Ishikawa (cell line): ENCODE measurements at regions not wholly inside any gene's neighbourhood (a gene's known extent, or its start where the extent isn't known, plus 50 kb on each side); places are given as distances from the start of the nearest gene placed in this dataset.

Experiments
- CEBPB ChIP-seq: IDR thresholded peaks from 2 replicates; pipeline ENCODE4 v1.6.1; 2012
- CREB1 ChIP-seq: IDR thresholded peaks from 2 replicates; pipeline ENCODE4 v1.6.1; 2012; ENCODE audit warnings: low read depth
- EGR1 ChIP-seq: IDR thresholded peaks from 2 replicates; pipeline ENCODE4 v1.6.1; 2012
- EP300 ChIP-seq: IDR thresholded peaks from 2 replicates; pipeline ENCODE4 v1.6.1; 2012; ENCODE audit warnings: borderline replicate concordance
- RAD21 ChIP-seq: IDR thresholded peaks from 2 replicates; pipeline ENCODE4 v1.6.1; 2012; ENCODE audit warnings: low read depth
- TAF1 ChIP-seq: IDR thresholded peaks from 2 replicates; pipeline ENCODE4 v1.6.1; 2012; ENCODE audit warnings: low read depth, mild to moderate bottlenecking
- TF ChIP-seq, protein P1 (sequence below): IDR thresholded peaks from 2 replicates; pipeline ENCODE4 v1.6.1; 2012; ENCODE audit warnings: low read depth, mild to moderate bottlenecking

DNA sequence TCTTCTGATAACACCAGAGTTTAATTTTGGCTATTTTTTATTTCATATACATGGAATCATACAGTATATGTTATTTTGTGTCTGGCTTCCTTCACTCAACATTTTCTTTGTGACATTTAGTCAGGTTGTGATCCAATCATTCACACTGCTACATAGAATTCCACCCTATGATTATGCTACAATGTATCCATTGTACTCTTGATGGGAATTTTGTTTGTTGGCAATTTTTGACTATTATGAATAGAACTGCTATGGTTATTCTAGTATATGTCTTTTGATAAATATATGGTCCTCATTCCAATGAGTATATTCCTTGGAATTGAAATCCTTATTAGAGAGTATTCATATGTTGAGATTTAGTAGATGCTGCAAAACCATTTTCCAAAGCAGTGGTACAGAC is 936.4 kb upstream of the CHAC2 start:
- TF ChIP-seq EP300 = no peak
- no peak for TF ChIP-seq CREB1
- TF ChIP-seq, protein P1, sequence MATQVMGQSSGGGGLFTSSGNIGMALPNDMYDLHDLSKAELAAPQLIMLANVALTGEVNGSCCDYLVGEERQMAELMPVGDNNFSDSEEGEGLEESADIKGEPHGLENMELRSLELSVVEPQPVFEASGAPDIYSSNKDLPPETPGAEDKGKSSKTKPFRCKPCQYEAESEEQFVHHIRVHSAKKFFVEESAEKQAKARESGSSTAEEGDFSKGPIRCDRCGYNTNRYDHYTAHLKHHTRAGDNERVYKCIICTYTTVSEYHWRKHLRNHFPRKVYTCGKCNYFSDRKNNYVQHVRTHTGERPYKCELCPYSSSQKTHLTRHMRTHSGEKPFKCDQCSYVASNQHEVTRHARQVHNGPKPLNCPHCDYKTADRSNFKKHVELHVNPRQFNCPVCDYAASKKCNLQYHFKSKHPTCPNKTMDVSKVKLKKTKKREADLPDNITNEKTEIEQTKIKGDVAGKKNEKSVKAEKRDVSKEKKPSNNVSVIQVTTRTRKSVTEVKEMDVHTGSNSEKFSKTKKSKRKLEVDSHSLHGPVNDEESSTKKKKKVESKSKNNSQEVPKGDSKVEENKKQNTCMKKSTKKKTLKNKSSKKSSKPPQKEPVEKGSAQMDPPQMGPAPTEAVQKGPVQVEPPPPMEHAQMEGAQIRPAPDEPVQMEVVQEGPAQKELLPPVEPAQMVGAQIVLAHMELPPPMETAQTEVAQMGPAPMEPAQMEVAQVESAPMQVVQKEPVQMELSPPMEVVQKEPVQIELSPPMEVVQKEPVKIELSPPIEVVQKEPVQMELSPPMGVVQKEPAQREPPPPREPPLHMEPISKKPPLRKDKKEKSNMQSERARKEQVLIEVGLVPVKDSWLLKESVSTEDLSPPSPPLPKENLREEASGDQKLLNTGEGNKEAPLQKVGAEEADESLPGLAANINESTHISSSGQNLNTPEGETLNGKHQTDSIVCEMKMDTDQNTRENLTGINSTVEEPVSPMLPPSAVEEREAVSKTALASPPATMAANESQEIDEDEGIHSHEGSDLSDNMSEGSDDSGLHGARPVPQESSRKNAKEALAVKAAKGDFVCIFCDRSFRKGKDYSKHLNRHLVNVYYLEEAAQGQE = no peak
- TF ChIP-seq RAD21 = no peak
- TF ChIP-seq EGR1 = no peak
- no peak for TF ChIP-seq CEBPB
- no peak for TF ChIP-seq TAF1
